Fibroblast of pulmonary artery (primary cell): ENCODE measurements at regions not wholly inside any gene's neighbourhood (a gene's known extent, or its start where the extent isn't known, plus 50 kb on each side); places are given as distances from the start of the nearest gene placed in this dataset.

Experiments
- DNase-seq: peaks from one replicate; pipeline ENCODE4 v3.0.0-alpha.2; 2010; ENCODE audit warnings: low read depth
- H3K4me3 ChIP-seq: replicated peaks from 2 replicates; pipeline ENCODE4 v1.5.1; 2011; ENCODE audit warnings: low read depth, mild to moderate bottlenecking, control low read depth, low read length, moderate library complexity
- TF ChIP-seq, protein P1 (sequence below): IDR thresholded peaks from 2 replicates; pipeline ENCODE4 v1.5.1; 2011; ENCODE audit warnings: mild to moderate bottlenecking, control low read depth, low read length, inconsistent platforms; ENCODE audit errors: missing control alignments

DNA sequence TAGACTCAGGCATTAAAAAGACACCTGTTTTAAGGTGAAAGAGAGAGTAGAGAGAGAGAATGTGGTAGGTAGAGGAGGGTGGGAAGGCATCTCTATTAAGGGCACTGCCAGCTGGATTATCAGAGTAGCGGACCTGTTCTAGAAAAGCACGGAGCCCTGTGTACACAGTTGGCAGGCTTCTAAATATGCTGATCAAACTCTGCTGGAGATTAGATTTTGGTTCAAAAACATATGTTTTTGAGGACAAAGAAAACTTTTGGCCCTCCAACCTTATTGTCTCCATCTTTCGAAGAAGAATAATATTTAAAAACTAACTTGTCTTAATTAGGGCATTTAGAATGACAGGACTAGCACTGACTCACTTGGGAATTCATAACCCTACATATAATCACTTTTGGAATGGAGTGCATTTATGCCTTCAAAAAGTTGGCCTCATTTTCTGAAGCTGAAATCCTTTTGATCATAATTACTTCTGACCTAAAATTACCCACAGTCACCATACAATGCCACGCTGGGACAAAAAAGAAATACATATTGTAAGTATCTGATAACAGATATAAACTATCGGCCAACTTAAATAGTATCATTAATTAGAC, 254.6 kb downstream of the MEIS1 start:
- H3K4me3 ChIP-seq: no peak overlapping the region
- TF ChIP-seq, protein P1, sequence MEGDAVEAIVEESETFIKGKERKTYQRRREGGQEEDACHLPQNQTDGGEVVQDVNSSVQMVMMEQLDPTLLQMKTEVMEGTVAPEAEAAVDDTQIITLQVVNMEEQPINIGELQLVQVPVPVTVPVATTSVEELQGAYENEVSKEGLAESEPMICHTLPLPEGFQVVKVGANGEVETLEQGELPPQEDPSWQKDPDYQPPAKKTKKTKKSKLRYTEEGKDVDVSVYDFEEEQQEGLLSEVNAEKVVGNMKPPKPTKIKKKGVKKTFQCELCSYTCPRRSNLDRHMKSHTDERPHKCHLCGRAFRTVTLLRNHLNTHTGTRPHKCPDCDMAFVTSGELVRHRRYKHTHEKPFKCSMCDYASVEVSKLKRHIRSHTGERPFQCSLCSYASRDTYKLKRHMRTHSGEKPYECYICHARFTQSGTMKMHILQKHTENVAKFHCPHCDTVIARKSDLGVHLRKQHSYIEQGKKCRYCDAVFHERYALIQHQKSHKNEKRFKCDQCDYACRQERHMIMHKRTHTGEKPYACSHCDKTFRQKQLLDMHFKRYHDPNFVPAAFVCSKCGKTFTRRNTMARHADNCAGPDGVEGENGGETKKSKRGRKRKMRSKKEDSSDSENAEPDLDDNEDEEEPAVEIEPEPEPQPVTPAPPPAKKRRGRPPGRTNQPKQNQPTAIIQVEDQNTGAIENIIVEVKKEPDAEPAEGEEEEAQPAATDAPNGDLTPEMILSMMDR: no peak
- DNase-seq: no peak

DNA sequence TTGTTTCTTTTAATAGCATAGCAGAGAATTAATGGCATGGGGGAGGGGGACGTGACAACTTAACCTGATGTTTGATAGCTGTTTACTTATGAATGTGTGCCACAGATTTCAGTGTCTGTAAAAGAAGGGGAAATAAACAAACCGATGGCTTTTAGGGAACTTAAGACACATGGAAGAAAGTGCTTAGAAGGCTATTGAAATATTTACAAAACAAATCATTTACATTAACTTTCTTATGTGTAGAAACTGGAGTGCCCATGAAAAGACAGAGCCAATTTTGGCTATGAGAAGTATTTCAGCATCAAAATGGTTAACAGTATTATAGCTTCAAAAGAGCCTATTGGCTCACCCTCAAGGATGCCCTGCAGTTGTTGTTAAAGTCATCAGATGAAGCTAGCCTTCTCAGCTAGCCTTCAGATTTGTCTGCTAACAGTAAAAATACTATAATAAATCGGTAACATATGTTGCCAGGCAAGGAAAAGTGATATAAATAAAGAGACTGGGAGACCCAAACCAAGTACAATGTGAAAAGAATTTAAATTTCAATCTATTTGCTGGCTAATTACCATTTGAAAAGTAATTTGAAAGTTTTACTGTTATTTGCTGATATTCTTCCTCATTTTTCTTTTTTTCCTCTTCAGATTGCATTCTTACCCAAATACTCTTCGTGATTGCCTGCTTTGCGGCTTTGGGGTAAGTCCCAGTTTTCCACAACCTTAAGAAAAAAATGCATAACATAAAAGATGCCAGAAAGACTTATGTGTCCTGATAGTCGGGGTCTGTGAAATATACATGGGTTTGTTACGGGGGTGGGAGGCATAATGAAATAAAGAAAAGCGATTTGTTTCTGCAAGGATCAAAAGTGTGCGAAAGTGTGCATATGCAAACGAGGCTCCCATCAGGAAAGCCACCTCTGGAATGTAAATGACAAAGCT, 256.4 kb downstream of the MEIS1 start:
- TF ChIP-seq, protein P1: no peak
- H3K4me3 ChIP-seq: no peak overlapping the region
- no peak for DNase-seq

DNA sequence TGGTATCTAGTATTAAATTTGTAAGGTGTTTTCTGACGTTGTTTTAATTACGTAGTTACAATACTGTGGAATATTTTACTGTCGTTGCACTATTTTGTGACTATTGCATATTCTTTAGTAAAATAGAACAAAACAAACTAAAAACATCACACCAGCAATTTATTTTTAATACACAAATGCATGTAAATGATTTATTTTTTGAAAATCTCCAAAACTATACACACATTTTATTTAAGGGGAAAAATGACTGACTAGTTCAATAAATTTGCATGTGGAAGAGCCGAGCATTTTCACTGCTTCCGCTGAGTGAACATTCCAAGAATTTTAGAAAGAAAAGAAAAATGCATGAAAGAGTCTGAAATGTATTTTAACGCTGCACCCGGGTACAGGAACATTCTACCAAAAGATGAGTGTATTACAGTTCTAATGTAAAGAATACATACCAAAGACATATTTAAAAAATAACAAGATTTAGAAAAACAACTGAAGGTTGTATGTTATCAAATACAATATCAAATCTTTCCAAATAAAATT, 257.7 kb downstream of the MEIS1 start:
- H3K4me3 ChIP-seq: no peak overlapping the region
- DNase-seq: no peak
- TF ChIP-seq, protein P1: no peak

DNA sequence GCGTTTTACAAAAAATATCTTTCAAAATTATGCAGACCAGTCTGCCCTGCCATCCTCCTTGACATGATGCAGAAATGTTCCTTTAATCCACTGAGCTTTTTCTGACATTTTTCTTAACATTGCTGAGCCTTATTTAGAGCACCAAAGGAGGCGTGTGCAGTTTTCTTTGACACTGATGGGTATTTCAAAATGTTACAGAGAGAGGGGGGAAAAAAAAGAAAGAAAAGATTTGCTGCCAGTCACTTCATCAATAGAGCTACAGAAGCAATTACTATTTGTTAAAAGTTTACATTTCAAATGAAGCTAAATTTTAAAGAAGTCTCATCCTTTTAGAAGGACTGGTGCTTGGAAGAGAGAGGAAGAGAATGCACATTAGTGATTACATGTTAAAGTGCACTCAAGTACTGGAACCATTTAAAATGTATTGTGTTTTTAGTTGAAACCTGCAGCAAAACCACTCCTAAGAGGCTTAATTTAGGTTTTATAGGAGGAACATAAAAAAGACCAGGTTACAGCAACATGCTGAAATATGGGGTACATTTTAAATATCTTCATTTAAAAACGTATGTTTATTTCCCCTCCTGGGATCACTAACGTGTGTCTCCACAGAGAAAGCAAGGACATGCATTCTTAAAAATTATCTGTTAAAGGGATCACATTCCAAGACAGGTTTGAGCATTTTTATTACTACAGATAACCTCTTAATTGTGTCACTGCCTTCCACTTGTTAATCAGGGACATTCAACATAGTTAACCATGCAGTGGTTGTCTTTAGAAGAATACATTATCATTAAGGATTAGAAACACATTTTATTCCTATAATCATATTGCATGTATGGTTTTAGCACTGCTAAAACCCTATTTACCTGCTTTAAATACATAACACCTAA, 258.4 kb downstream of the MEIS1 start:
- DNase-seq: no peak
- TF ChIP-seq, protein P1: no peak
- no peak overlapping the region for H3K4me3 ChIP-seq

DNA sequence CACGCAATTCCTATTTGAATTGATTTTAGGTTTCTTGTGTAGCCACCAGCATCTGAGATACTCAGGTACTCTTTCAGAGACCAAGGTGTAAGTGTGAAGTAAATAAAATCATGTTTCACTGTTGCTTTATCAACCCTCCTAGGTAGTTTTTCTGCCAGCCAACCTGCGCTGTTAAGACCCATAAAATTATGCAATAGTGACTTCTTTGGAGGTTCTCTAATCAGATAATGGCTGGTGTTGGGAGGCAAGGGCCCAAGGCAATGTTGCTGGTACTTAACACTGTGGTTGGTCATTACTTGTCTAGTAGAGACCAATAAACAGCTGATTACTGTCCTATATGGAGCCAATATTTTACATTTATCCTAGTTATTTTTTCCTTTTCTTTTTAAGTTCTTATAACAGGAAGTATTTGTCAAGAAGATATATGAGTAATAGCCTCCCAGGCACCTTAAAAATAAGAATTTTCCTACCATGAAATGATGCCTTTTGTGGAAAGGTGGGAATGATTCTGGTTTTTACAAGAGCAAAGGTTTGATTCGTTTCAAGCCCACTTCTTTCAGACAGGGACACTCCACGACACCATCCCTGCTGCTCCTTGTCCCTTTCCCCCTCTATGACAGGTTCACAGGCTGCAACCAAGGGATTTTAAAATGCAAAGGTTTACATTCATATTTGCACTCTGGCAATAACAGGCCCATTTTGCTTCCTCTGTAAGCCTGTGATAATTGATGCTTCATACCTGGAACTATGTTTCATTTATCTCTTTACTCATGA, 259.3 kb downstream of the MEIS1 start:
- H3K4me3 ChIP-seq: no peak overlapping the region
- no peak for DNase-seq
- TF ChIP-seq, protein P1: no peak

DNA sequence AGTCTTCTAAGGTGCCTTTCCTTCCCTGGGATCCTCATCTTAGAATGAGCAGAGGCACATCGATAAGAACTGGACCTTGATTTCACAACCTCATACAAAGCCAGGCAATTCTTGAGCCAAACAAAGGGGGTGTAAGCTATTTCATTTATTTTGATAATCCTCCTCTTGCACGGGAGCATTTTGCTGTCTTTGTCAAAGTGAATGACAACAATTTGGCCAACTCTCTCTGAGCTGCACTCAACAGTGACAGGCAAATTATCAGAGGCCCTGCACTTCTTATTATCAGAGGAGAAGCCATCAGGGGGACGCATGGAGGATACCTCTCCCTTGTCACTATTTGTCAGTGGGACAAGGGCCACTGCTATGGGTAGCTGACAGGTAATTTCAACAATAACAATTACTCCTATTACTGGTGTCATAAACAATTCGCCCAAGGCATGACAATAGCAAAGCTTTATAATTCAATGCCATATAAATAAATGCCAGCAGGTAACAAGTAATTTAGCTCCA, 260.4 kb downstream of the MEIS1 start:
- DNase-seq: no peak
- TF ChIP-seq, protein P1: no peak
- H3K4me3 ChIP-seq: no peak overlapping the region
